Loucy (cell line): ENCODE measurements at regions not wholly inside any gene's neighbourhood (a gene's known extent, or its start where the extent isn't known, plus 50 kb on each side); places are given as distances from the start of the nearest gene placed in this dataset.

Source experiments
- H2AFZ ChIP-seq: fragments of 200-600 bp; sonication (generic); 2 replicates; pipeline ENCODE4 v1.6.0; 2016; ENCODE audit warnings: antibody characterized with exemption, mild to moderate bottlenecking, low read length, moderate library complexity
- H3F3A ChIP-seq: fragments of 200-600 bp; 2 replicates; pipeline ENCODE4 v1.6.0; 2016; ENCODE audit warnings: antibody characterized with exemption, low read depth, mild to moderate bottlenecking
- H3K27me3 ChIP-seq: fragments of 200-600 bp; sonication (generic); 2 replicates; pipeline ENCODE4 v1.6.1; 2014; ENCODE audit warnings: low read length, mild to moderate bottlenecking; ENCODE audit not compliant: insufficient read depth, poor library complexity, severe bottlenecking
- H3K36me3 ChIP-seq: fragments of 200-600 bp; sonication (generic); 2 replicates; pipeline ENCODE4 v1.6.1; 2016; ENCODE audit warnings: low read length; ENCODE audit not compliant: insufficient read depth
- H3K4me1 ChIP-seq: fragments of 200-600 bp; sonication (generic); 2 replicates; pipeline ENCODE4 v1.5.1; 2014; ENCODE audit warnings: low read length, mild to moderate bottlenecking; ENCODE audit not compliant: insufficient read depth, poor library complexity, severe bottlenecking
- H3K4me2 ChIP-seq: fragments of 200-600 bp; sonication (generic); 2 replicates; pipeline ENCODE4 v1.6.0; 2014; ENCODE audit warnings: antibody characterized with exemption, low read length, low read depth, mild to moderate bottlenecking; ENCODE audit not compliant: poor library complexity, severe bottlenecking
- H3K4me3 ChIP-seq: fragments of 200-600 bp; sonication (generic); 2 replicates; pipeline ENCODE4 v1.5.1; 2014; ENCODE audit warnings: low read length, mild to moderate bottlenecking, mixed read lengths; ENCODE audit not compliant: poor library complexity, severe bottlenecking
- H3K79me2 ChIP-seq: fragments of 200-600 bp; sonication (generic); 2 replicates; pipeline ENCODE4 v1.6.1; 2014; ENCODE audit warnings: low read length; ENCODE audit not compliant: insufficient read depth
- H3K9ac ChIP-seq: fragments of 200-600 bp; sonication (generic); 2 replicates; pipeline ENCODE4 v1.6.0; 2014; ENCODE audit warnings: mild to moderate bottlenecking, low read depth, low read length, moderate library complexity; ENCODE audit not compliant: poor library complexity, severe bottlenecking
- H3K9me2 ChIP-seq: fragments of 200-600 bp; sonication (generic); replicated peaks from 2 replicates; pipeline ENCODE4 v1.6.1; 2016; ENCODE audit warnings: low read depth, low read length, mixed read lengths
- H3K9me3 ChIP-seq: fragments of 200-600 bp; sonication (generic); 2 replicates; pipeline ENCODE4 v1.6.1; 2014; ENCODE audit warnings: mild to moderate bottlenecking, antibody characterized with exemption, low read length, low read depth; ENCODE audit not compliant: insufficient read depth
- H4K20me1 ChIP-seq: fragments of 200-600 bp; sonication (generic); 2 replicates; pipeline ENCODE4 v1.6.0; 2014; ENCODE audit warnings: antibody characterized with exemption, low read length, mild to moderate bottlenecking; ENCODE audit not compliant: insufficient read depth, poor library complexity, severe bottlenecking
- EZH2phosphoT487 ChIP-seq: fragments of 200-600 bp; IDR thresholded peaks from 2 replicates; pipeline ENCODE4 v1.6.1; 2018; ENCODE audit warnings: antibody characterized with exemption, mild to moderate bottlenecking, moderate library complexity, borderline replicate concordance
- TF ChIP-seq, protein P1 (sequence below): fragments of 200-600 bp; sonication (generic); conservative IDR thresholded peaks from 2 replicates; pipeline ENCODE4 v1.5.1; 2014; ENCODE audit warnings: mild to moderate bottlenecking, antibody characterized with exemption, low read length

DNA sequence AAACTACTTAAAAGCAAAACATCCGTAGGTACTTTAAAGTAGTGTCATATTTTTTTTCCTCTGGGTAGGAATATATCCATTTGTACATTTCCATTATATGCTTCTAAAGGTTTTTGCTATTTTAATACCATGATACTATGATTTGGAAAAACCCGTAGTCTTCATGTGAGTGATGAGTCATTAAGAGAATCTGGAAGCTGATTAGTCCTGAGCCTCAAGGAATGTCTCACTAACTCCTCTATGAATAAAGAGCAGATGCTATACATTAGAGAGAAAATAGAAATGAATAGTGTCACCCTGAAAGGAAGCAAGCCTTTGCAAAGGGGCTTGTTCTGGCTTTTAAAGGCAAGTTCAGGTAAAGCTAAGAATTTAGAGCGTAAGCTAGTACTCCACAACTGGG lies 432.1 kb downstream of the CCDC91 start:
- H3K4me2 ChIP-seq = no peak overlapping the region
- no peaks in the 10 kb centered on the region for H4K20me1 ChIP-seq
- no peak overlapping the region for H3K4me3 ChIP-seq
- H3K9me2 ChIP-seq = no peaks in the 10 kb centered on the region
- H3K9me3 ChIP-seq = no peaks in the 10 kb centered on the region
- TF ChIP-seq, protein P1, sequence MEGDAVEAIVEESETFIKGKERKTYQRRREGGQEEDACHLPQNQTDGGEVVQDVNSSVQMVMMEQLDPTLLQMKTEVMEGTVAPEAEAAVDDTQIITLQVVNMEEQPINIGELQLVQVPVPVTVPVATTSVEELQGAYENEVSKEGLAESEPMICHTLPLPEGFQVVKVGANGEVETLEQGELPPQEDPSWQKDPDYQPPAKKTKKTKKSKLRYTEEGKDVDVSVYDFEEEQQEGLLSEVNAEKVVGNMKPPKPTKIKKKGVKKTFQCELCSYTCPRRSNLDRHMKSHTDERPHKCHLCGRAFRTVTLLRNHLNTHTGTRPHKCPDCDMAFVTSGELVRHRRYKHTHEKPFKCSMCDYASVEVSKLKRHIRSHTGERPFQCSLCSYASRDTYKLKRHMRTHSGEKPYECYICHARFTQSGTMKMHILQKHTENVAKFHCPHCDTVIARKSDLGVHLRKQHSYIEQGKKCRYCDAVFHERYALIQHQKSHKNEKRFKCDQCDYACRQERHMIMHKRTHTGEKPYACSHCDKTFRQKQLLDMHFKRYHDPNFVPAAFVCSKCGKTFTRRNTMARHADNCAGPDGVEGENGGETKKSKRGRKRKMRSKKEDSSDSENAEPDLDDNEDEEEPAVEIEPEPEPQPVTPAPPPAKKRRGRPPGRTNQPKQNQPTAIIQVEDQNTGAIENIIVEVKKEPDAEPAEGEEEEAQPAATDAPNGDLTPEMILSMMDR = no peak
- TF ChIP-seq EZH2phosphoT487 = no peak
- H3K9ac ChIP-seq = no peak overlapping the region
- no peaks in the 10 kb centered on the region for H3K27me3 ChIP-seq
- no peaks in the 10 kb centered on the region for H3K79me2 ChIP-seq
- no peaks in the 10 kb centered on the region for H3F3A ChIP-seq
- H2AFZ ChIP-seq = no peak overlapping the region
- H3K4me1 ChIP-seq = no peaks in the 10 kb centered on the region
- H3K36me3 ChIP-seq = no peaks in the 10 kb centered on the region

DNA sequence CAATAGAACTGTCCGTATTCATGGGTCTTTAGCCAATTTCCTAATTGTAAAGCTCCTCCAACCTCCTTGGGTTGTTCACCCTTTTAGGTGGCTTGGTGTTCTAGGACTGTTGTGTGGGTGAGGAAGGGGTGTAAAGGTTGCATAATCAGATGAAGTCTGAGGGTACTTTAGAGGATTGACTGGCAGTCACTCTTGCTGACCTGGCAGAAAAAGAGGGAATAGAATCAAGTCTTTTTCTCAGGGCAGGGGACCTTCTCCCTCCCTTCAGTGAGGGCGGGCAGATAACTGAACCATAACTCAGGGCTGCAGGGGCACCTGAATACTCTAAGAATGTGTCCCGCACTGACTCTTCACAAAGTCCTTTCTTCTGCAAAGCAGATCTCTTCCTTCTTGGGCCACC lies 436.2 kb downstream of the CCDC91 start:
- H3K4me1 ChIP-seq = no peaks in the 10 kb centered on the region
- no peak overlapping the region for H2AFZ ChIP-seq
- no peaks in the 10 kb centered on the region for H3K79me2 ChIP-seq
- H3K9ac ChIP-seq = no peak overlapping the region
- H3K4me3 ChIP-seq = no peak overlapping the region
- H3K4me2 ChIP-seq = no peak overlapping the region
- no peaks in the 10 kb centered on the region for H3F3A ChIP-seq
- no peaks in the 10 kb centered on the region for H3K9me3 ChIP-seq
- H3K36me3 ChIP-seq = no peaks in the 10 kb centered on the region
- no peaks in the 10 kb centered on the region for H4K20me1 ChIP-seq
- TF ChIP-seq EZH2phosphoT487 = no peak
- TF ChIP-seq, protein P1 = no peak
- H3K27me3 ChIP-seq = no peaks in the 10 kb centered on the region
- no peaks in the 10 kb centered on the region for H3K9me2 ChIP-seq

- Histone ChIP-seq H3K27me3 (no peaks in the 10 kb centered on the region), H3F3A (no peaks in the 10 kb centered on the region), H3K9ac (no peak overlapping the region), H4K20me1 (no peaks in the 10 kb centered on the region), H3K9me3 (no peaks in the 10 kb centered on the region), H3K4me1 (no peaks in the 10 kb centered on the region), H3K36me3 (no peaks in the 10 kb centered on the region), H3K9me2 (no peaks in the 10 kb centered on the region), H3K4me2 (no peak overlapping the region), H3K79me2 (no peaks in the 10 kb centered on the region), H2AFZ (no peak overlapping the region), H3K4me3 (no peak overlapping the region)
- no peak for TF ChIP-seq EZH2phosphoT487
- TF ChIP-seq, protein P1 = no peak
Measured at GRCh38 chr12:28629691-28630090, 439.4 kb downstream of the CCDC91 start.
